ENCODE measurements at regions not wholly inside any gene's neighbourhood (a gene's known extent, or its start where the extent isn't known, plus 50 kb on each side); places are given as distances from the start of the nearest gene placed in this dataset.

DNA sequence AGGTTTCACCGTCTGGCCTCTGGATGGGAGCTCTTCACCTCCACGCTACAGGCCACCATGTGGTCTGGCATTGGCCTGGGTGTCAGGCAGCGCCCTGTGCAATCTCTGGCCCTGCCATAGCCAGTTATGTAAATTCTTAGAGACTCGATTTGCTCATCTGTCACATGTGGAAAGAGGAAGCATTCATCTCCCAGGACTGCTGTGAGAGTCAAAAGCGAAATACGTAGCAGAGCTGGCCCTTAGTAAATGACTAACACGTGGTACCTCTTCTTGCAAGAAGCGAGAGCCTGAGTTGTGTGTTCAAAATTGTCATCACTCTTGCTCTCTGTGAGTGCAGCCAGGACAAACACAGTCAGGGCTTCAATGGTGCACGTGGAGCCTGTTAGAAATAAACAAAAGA lies 159.0 kb upstream of the BACE2 start:
- H3K27ac Mint-ChIP-seq = no peak overlapping the region
- peaks cover 29% of the 10 kb centered on the region for H3K9me3 Mint-ChIP-seq
- no peak for DNase-seq
- TF ChIP-seq, protein P1, sequence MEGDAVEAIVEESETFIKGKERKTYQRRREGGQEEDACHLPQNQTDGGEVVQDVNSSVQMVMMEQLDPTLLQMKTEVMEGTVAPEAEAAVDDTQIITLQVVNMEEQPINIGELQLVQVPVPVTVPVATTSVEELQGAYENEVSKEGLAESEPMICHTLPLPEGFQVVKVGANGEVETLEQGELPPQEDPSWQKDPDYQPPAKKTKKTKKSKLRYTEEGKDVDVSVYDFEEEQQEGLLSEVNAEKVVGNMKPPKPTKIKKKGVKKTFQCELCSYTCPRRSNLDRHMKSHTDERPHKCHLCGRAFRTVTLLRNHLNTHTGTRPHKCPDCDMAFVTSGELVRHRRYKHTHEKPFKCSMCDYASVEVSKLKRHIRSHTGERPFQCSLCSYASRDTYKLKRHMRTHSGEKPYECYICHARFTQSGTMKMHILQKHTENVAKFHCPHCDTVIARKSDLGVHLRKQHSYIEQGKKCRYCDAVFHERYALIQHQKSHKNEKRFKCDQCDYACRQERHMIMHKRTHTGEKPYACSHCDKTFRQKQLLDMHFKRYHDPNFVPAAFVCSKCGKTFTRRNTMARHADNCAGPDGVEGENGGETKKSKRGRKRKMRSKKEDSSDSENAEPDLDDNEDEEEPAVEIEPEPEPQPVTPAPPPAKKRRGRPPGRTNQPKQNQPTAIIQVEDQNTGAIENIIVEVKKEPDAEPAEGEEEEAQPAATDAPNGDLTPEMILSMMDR (IDR thresholded peaks at IDR 0.05) = no peak
- H3K4me3 Mint-ChIP-seq = no peak overlapping the region
- no peaks in the 10 kb centered on the region for H3K27me3 Mint-ChIP-seq (ENCODE audit: insufficient read depth)
- no peaks in the 10 kb centered on the region for H3K36me3 Mint-ChIP-seq (ENCODE audit: low read depth)
- no peaks in the 10 kb centered on the region for H3K4me1 Mint-ChIP-seq (ENCODE audit: low read depth)

DNA sequence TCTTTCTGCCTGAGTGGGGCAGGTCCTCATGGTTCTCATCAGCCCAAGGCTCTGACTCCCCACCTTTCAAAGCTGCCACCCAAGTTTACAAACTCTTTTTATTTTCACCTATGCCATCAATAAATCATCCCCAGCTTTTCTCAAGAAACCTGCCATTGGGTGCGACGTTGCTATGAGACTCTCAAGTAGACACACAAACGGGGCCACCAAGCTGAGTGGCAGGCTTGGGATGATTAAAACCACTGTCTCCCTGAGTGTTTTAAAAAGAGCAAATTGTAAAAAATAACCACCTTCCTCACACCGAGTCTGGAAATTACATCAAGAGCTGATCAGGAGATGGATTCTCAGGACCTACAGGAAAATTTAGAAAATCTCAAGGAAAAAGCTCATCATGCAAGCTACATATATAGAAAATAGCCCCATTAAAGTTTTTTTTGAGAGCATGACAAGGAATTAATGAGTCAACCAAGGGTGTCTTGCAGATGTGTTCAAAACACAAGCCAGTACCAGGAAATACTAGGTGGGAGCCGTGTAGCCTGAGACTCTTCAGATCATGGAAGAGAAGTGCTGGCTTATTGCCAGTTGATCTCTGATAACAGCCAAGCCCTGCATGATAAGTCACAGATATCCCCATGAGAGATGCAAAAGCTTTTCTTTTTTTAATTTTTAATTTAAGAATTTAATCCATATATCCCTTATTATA lies 158.4 kb upstream of the BACE2 start:
- no peaks in the 10 kb centered on the region for H3K4me1 Mint-ChIP-seq (ENCODE audit: low read depth)
- TF ChIP-seq, protein P1 (IDR thresholded peaks at IDR 0.05) = no peak
- no peak for DNase-seq
- no peak overlapping the region for H3K27ac Mint-ChIP-seq
- H3K9me3 Mint-ChIP-seq = peaks cover 27% of the 10 kb centered on the region
- no peaks in the 10 kb centered on the region for H3K27me3 Mint-ChIP-seq (ENCODE audit: insufficient read depth)
- no peaks in the 10 kb centered on the region for H3K36me3 Mint-ChIP-seq (ENCODE audit: low read depth)
- no peak overlapping the region for H3K4me3 Mint-ChIP-seq

DNA sequence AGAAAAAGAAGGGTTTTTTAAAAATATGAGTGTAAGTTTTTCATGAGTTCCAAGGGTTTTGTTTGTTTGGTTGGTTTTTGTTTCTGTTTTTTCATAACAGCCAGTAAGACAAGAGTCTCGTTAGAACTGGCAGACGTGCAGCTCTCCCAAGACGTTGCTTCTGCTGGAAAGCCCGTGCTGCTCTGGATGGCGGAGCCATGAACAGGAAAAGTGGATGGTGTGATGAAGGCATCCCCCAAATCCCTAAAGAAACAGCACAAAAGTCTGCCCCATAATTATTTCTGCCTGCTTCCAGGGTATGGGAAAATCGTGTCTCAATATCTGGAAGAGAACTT lies 157.9 kb upstream of the BACE2 start:
- Mint-ChIP-seq H3K36me3 (ENCODE audit: low read depth) (no peaks in the 10 kb centered on the region), H3K9me3 (peaks cover 26% of the 10 kb centered on the region), H3K27ac (no peak overlapping the region), H3K27me3 (ENCODE audit: insufficient read depth) (no peaks in the 10 kb centered on the region), H3K4me1 (ENCODE audit: low read depth) (no peaks in the 10 kb centered on the region), H3K4me3 (no peak overlapping the region)
- TF ChIP-seq, protein P1 (IDR thresholded peaks at IDR 0.05) = no peak
- no peak for DNase-seq

DNA sequence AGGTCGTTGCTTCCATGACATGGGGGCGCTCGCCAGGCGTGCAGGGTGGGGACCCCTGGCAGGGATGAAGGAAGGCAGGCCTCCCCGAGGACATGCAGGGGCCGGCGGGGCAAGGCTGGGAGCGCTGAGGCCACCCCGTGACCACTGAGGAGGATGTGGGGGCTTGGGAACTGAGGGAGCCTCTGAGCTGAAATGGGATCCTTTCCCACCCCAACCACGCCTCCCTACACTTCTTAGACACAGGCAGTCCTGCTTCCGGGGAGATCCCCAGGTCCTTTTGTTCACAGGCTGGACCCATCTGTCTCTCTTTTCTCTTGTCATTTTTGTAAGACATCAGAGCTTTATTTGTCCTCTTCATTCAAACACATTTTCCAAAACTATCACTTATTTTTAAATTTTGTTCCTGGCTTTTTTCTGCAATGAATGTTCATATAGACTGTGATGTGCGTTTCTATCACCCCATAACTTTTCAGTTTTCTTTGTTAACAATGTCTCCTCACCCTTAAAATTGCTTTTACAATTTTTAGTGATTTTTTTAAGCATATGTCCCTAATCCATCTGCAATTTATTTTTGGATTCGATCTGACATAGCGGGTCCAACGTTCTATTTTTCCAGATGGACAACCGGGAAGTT lies 156.7 kb upstream of the BACE2 start:
- Mint-ChIP-seq H3K9me3 (peaks cover 23% of the 10 kb centered on the region), H3K4me1 (ENCODE audit: low read depth) (no peaks in the 10 kb centered on the region), H3K27me3 (ENCODE audit: insufficient read depth) (no peaks in the 10 kb centered on the region), H3K36me3 (ENCODE audit: low read depth) (no peaks in the 10 kb centered on the region), H3K27ac (no peak overlapping the region), H3K4me3 (no peak overlapping the region)
- TF ChIP-seq, protein P1 (IDR thresholded peaks at IDR 0.05) = no peak
- no peak for DNase-seq

DNA sequence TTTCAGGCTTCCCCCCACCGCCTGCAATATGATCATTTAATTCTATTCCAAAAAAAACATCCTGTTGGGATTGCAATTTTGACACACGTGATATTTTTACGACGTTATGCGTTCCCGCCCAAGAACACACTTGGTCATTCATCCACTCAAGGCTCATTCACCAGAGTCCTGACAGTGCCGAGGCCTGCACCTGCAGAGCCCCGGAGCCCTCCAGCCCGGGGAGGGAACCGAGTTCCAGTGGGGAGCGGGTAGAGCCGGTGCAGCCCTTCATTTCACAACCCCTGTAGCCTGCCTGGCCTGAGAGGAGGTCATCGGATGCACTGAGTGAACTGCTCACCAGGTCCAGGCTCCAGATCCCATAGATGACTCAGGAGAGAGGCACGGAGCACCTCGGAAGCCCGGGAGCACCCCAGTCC lies 156.0 kb upstream of the BACE2 start:
- no peak overlapping the region for H3K27ac Mint-ChIP-seq
- H3K4me1 Mint-ChIP-seq (ENCODE audit: low read depth) = no peaks in the 10 kb centered on the region
- TF ChIP-seq, protein P1 (IDR thresholded peaks at IDR 0.05) = no peak
- no peak overlapping the region for H3K4me3 Mint-ChIP-seq
- no peaks in the 10 kb centered on the region for H3K36me3 Mint-ChIP-seq (ENCODE audit: low read depth)
- no peak for DNase-seq
- H3K9me3 Mint-ChIP-seq = peaks cover 15% of the 10 kb centered on the region
- H3K27me3 Mint-ChIP-seq (ENCODE audit: insufficient read depth) = no peaks in the 10 kb centered on the region
